HCT116 (cell line): ENCODE measurements at regions not wholly inside any gene's neighbourhood (a gene's known extent, or its start where the extent isn't known, plus 50 kb on each side); places are given as distances from the start of the nearest gene placed in this dataset.

ENCODE experiments used
- ATAC-seq: fragments of 200-7000 bp; cut with Tn5 transposase; 2 replicates; pipeline ENCODE4 v1.9.1; 2020; ENCODE audit warnings: mild to moderate bottlenecking, moderate library complexity
- BruUV-seq: library from RNA; stranded (reverse); fragments of 400-500 nt; replicated peaks from 2 replicates; lab custom pipeline; 2021; lab: Mats Ljungman, UMichigan
- CTCF ChIA-PET: fragments of 300-600 bp; sonication (Branson Sonifier 250); formaldehyde crosslinking; loops from one replicate; lab custom pipeline; 2021; ENCODE audit warnings: antibody characterized with exemption; lab: Charles Lee
- POLR2A ChIA-PET: fragments of 300-600, 350-600 bp; sonication (Branson Sonifier 250); formaldehyde crosslinking; loops from one replicate; lab custom pipeline; 2021; ENCODE audit warnings: antibody characterized with exemption; lab: Charles Lee
- RAD21 ChIA-PET, 2 experiments: fragments of 300-600 bp; sonication (Branson Sonifier 250); formaldehyde crosslinking; loops; one replicate each; lab custom pipeline; 2023; ENCODE audit warnings: low total read pairs in 2 of 2; ENCODE audit not compliant: uncharacterized antibody in 2 of 2, unreplicated experiment in 2 of 2, low non-redundant PET in 1 of 2; lab: Charles Lee
- DNase-seq: peaks from one replicate; pipeline ENCODE4 v3.0.0-alpha.2; 2010; ENCODE audit warnings: low read depth, low spot score
- H2AFZ ChIP-seq: fragments of 200-600 bp; shearing (Covaris generic), sonication (generic); 2 replicates; pipeline ENCODE4 v1.6.1; 2017; ENCODE audit warnings: low read depth, mixed run types, mixed read lengths, antibody characterized with exemption, low read length; ENCODE audit not compliant: poor library complexity, severe bottlenecking
- H3K27ac ChIP-seq: 2 replicates; pipeline ENCODE4 v1.5.1; 2012; ENCODE audit warnings: low read depth, low read length
- H3K27me3 ChIP-seq: fragments of 200-600 bp; sonication (generic); 2 replicates; pipeline ENCODE4 v1.6.1; 2016; ENCODE audit warnings: mixed run types, low read length, mixed read lengths; ENCODE audit not compliant: insufficient read depth
- H3K36me3 ChIP-seq, 2 experiments: fragments of 200-500 bp in 1 of 2; fragments of 200-600 bp in 1 of 2; sonication (Bioruptor generic) in 1 of 2; sonication (generic) in 1 of 2; 2 replicates each; pipeline versions ENCODE4 v1.5.1 to v1.6.1; 2014 to 2016; ENCODE audit warnings: low read length in 2 of 2, inconsistent platforms in 1 of 2, mixed read lengths in 1 of 2, mixed run types in 1 of 2; ENCODE audit not compliant: insufficient read depth in 2 of 2, control insufficient read depth in 1 of 2
- H3K4me1 ChIP-seq, 2 experiments: fragments of 200-600 bp in 1 of 2; sonication (generic) in 1 of 2; 2 replicates each; pipeline versions ENCODE4 v1.5.1 to v1.6.1; 2012 to 2017; ENCODE audit warnings: low read length in 2 of 2, inconsistent platforms in 1 of 2, mild to moderate bottlenecking in 1 of 2, mixed read lengths in 1 of 2, mixed run types in 1 of 2, moderate library complexity in 1 of 2; ENCODE audit not compliant: insufficient read depth in 2 of 2, control insufficient read depth in 1 of 2
- H3K4me2 ChIP-seq: fragments of 200-600 bp; sonication (generic); 2 replicates; pipeline ENCODE4 v1.6.1; 2017; ENCODE audit warnings: mixed run types, low read length, mixed read lengths
- H3K4me3 ChIP-seq, 2 experiments: fragments of 200-600 bp in 1 of 2; sonication (generic) in 1 of 2; replicated peaks in 1 of 2; 2 replicates each; pipeline ENCODE4 v1.5.1; 2011 to 2016; ENCODE audit warnings: low read length in 2 of 2, control low read depth in 1 of 2, low read depth in 1 of 2, mild to moderate bottlenecking in 1 of 2, mixed read lengths in 1 of 2, mixed run types in 1 of 2
- H3K79me2 ChIP-seq: fragments of 200-600 bp; sonication (generic); 2 replicates; pipeline ENCODE4 v1.6.1; 2017; ENCODE audit warnings: mild to moderate bottlenecking, mixed run types, low read length, moderate library complexity, mixed read lengths; ENCODE audit not compliant: insufficient read depth
- H3K9ac ChIP-seq: fragments of 200-600 bp; sonication (generic); 2 replicates; pipeline ENCODE4 v1.6.1; 2016; ENCODE audit warnings: low read length, mixed read lengths
- H3K9me2 ChIP-seq: fragments of 200-600 bp; sonication (generic), shearing (Covaris generic); 2 replicates; pipeline ENCODE4 v1.6.1; 2017; ENCODE audit warnings: mixed run types, mild to moderate bottlenecking, moderate library complexity; ENCODE audit not compliant: insufficient read depth
- H3K9me3 ChIP-seq, 2 experiments: fragments of 200-500 bp in 1 of 2; fragments of 200-600 bp in 1 of 2; sonication (Bioruptor generic) in 1 of 2; sonication (generic) in 1 of 2; 2 replicates each; pipeline ENCODE4 v1.6.1; 2014 to 2017; ENCODE audit warnings: low read length in 2 of 2, mixed read lengths in 2 of 2, inconsistent platforms in 1 of 2, low read depth in 1 of 2, mild to moderate bottlenecking in 1 of 2, mixed run types in 1 of 2, moderate library complexity in 1 of 2; ENCODE audit not compliant: control insufficient read depth in 1 of 2, insufficient read depth in 1 of 2
- H4K20me1 ChIP-seq: fragments of 200-600 bp; sonication (generic), shearing (Covaris generic); 2 replicates; pipeline ENCODE4 v1.6.1; 2017; ENCODE audit warnings: mixed run types, mild to moderate bottlenecking, moderate library complexity; ENCODE audit not compliant: insufficient read depth
- CBX3 ChIP-seq: IDR thresholded peaks from 2 replicates; pipeline ENCODE4 v1.6.1; 2012; ENCODE audit warnings: low read depth
- EGR1 ChIP-seq: IDR thresholded peaks from 2 replicates; pipeline ENCODE4 v1.6.1; 2012; ENCODE audit warnings: low read depth
- ELF1 ChIP-seq: IDR thresholded peaks from 2 replicates; pipeline ENCODE4 v1.6.1; 2012; ENCODE audit warnings: low read depth, borderline replicate concordance
- JUND ChIP-seq: IDR thresholded peaks from 2 replicates; pipeline ENCODE4 v1.6.1; 2012
- POLR2AphosphoS5 ChIP-seq: IDR thresholded peaks from 2 replicates; pipeline ENCODE4 v1.6.1; 2011; ENCODE audit warnings: mild to moderate bottlenecking, low read depth, low read length, moderate library complexity
- SIN3A ChIP-seq: IDR thresholded peaks from 2 replicates; pipeline ENCODE4 v1.6.1; 2012; ENCODE audit warnings: low read depth
- SP1 ChIP-seq: IDR thresholded peaks from 2 replicates; pipeline ENCODE4 v1.6.1; 2012; ENCODE audit warnings: low read depth
- SRF ChIP-seq: IDR thresholded peaks from 2 replicates; pipeline ENCODE4 v1.6.1; 2012; ENCODE audit warnings: low read depth
- TCF7L2 ChIP-seq: IDR thresholded peaks from 2 replicates; pipeline ENCODE4 v1.7.0; 2011; ENCODE audit warnings: borderline replicate concordance, inconsistent platforms; ENCODE audit not compliant: insufficient read depth, insufficient read length; ENCODE audit errors: extremely low read depth
- ZNF274 ChIP-seq: fragments of 200-500 bp; sonication (Bioruptor generic); IDR thresholded peaks from 2 replicates; pipeline ENCODE4 v1.6.1; 2014; ENCODE audit warnings: mild to moderate bottlenecking, low read depth, low read length, inconsistent platforms
- intact Hi-C: fragments of 100-400 bp; cut with micrococcal nuclease; formaldehyde crosslinking; loops from 2 replicates; pipeline ENCODE4 v1.10.0; 2022
- TF ChIP-seq, protein P1 (sequence below), 3 experiments: fragments of 200-600 bp in 1 of 3; sonication (generic) in 1 of 3; IDR thresholded peaks in 2 of 3; conservative IDR thresholded peaks in 1 of 3; 2 replicates each; pipeline ENCODE4 v1.5.1; 2012 to 2017; ENCODE audit warnings: low read depth in 2 of 3, low read length in 2 of 3, antibody characterized with exemption in 1 of 3, borderline replicate concordance in 1 of 3, control low read depth in 1 of 3, mild to moderate bottlenecking in 1 of 3, mixed read lengths in 1 of 3, mixed run types in 1 of 3, moderate library complexity in 1 of 3; ENCODE audit not compliant: insufficient read depth in 1 of 3
- TF ChIP-seq, protein P2 (sequence below): IDR thresholded peaks from 2 replicates; pipeline ENCODE4 v1.6.1; 2012
- TF ChIP-seq, protein P3 (sequence below): IDR thresholded peaks from 2 replicates; pipeline ENCODE4 v1.6.1; 2012
- TF ChIP-seq, protein P4 (sequence below): IDR thresholded peaks from 2 replicates; pipeline ENCODE4 v1.6.1; 2011; ENCODE audit warnings: mild to moderate bottlenecking, low read length, moderate library complexity; ENCODE audit not compliant: insufficient replicate concordance; ENCODE audit errors: extremely low read depth

DNA sequence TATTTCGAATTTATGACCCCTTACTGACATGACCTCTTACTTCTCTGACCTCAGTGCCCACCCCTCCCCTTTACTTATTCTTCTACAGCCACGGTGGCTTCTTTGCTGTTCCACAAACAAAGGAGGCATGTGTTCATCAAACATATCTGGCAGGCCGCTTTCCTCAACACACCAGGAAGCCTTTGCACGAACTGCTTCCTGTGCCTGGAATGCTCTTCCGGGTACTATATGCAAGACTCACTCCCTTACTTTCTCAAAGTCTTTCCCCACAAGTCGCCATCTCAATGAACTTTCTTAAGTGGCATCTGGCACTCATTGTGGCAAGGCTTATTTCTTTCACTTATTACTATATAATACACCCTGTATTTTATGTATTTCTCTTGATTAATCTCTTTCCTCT lies 351.5 kb upstream of the DDX53 start:
- H2AFZ ChIP-seq: no peak overlapping the region
- H3K9me3 ChIP-seq: no peaks in the 10 kb centered on the region
- H3K27ac ChIP-seq: no peak overlapping the region
- H3K4me1 ChIP-seq: no peaks in the 10 kb centered on the region
- DNase-seq (no peak), ATAC-seq (no peak)
- H3K9ac ChIP-seq: no peak overlapping the region
- no peak overlapping the region for H3K4me3 ChIP-seq
- ChIA-PET CTCF (no interaction called here), RAD21 (no interaction called here), POLR2A (no interaction called here)
- H3K4me2 ChIP-seq: no peak overlapping the region
- TF ChIP-seq SRF (no peak), ELF1 (no peak), EGR1 (no peak), TCF7L2 (no peak), ZNF274 (no peak), JUND (no peak), SP1 (no peak), CBX3 (no peak), SIN3A (no peak), POLR2AphosphoS5 (no peak)
- TF ChIP-seq, protein P1, sequence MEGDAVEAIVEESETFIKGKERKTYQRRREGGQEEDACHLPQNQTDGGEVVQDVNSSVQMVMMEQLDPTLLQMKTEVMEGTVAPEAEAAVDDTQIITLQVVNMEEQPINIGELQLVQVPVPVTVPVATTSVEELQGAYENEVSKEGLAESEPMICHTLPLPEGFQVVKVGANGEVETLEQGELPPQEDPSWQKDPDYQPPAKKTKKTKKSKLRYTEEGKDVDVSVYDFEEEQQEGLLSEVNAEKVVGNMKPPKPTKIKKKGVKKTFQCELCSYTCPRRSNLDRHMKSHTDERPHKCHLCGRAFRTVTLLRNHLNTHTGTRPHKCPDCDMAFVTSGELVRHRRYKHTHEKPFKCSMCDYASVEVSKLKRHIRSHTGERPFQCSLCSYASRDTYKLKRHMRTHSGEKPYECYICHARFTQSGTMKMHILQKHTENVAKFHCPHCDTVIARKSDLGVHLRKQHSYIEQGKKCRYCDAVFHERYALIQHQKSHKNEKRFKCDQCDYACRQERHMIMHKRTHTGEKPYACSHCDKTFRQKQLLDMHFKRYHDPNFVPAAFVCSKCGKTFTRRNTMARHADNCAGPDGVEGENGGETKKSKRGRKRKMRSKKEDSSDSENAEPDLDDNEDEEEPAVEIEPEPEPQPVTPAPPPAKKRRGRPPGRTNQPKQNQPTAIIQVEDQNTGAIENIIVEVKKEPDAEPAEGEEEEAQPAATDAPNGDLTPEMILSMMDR (IDR thresholded peaks at IDR 0.05 in 2 of 3, conservative IDR thresholded peaks at IDR 0.05 in 1 of 3; ENCODE audit: borderline replicate concordance in 1 of 3, insufficient read depth in 1 of 3, low read depth in 2 of 3, low read length in 2 of 3): no peak
- TF ChIP-seq, protein P2, sequence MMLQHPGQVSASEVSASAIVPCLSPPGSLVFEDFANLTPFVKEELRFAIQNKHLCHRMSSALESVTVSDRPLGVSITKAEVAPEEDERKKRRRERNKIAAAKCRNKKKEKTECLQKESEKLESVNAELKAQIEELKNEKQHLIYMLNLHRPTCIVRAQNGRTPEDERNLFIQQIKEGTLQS: no peak
- TF ChIP-seq, protein P3, sequence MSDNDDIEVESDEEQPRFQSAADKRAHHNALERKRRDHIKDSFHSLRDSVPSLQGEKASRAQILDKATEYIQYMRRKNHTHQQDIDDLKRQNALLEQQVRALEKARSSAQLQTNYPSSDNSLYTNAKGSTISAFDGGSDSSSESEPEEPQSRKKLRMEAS: no peak
- TF ChIP-seq, protein P4, sequence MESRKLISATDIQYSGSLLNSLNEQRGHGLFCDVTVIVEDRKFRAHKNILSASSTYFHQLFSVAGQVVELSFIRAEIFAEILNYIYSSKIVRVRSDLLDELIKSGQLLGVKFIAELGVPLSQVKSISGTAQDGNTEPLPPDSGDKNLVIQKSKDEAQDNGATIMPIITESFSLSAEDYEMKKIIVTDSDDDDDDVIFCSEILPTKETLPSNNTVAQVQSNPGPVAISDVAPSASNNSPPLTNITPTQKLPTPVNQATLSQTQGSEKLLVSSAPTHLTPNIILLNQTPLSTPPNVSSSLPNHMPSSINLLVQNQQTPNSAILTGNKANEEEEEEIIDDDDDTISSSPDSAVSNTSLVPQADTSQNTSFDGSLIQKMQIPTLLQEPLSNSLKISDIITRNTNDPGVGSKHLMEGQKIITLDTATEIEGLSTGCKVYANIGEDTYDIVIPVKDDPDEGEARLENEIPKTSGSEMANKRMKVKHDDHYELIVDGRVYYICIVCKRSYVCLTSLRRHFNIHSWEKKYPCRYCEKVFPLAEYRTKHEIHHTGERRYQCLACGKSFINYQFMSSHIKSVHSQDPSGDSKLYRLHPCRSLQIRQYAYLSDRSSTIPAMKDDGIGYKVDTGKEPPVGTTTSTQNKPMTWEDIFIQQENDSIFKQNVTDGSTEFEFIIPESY: no peak
- H3K9me2 ChIP-seq: no peaks in the 10 kb centered on the region
- H3K36me3 ChIP-seq: no peaks in the 10 kb centered on the region
- intact Hi-C loops: no loop called here
- no TSS peak for BruUV-seq
- no peaks in the 10 kb centered on the region for H3K27me3 ChIP-seq
- no peaks in the 10 kb centered on the region for H3K79me2 ChIP-seq
- H4K20me1 ChIP-seq: no peaks in the 10 kb centered on the region
